Heart left ventricle (tissue), 13 donors: ENCODE measurements at regions not wholly inside any gene's neighbourhood (a gene's known extent, or its start where the extent isn't known, plus 50 kb on each side); places are given as distances from the start of the nearest gene placed in this dataset.

Experiments
- CTCF ChIP-seq, 12 donors: fragments of 200-600 bp; sonication (generic) in 4 of 12; IDR thresholded peaks; one replicate each; pipeline versions ENCODE4 v1.5.0 to v1.8.0; 2018 to 2022; ENCODE audit warnings: antibody characterized with exemption in 12 of 12, mild to moderate bottlenecking in 5 of 12
- POLR2A ChIP-seq, 2 donors: fragments of 450-650 bp; IDR thresholded peaks; one replicate each; pipeline ENCODE4 v1.6.1; 2017; ENCODE audit warnings: antibody characterized with exemption in 2 of 2, mild to moderate bottlenecking in 2 of 2, moderate library complexity in 2 of 2
- donor health status: ischemic (EF 13 %, LVEDD 7.1; RV severe dilation, severe dysfunction).
- donor health status: DM: no; HTN: yes; CAD: no.
- donor health status: DM: no; HTN: no; CAD: no.
- donor health status: ischemic (EF 25% LVEDD 6.9; RV normal size, moderate dysfunction).
- donor health status: ischemic (EF 25% LVEDD 5.7; RV mildly dilated, moderate dysfunction).
- donor health status: ischemic (EF 35%, LVEDD 5.7; RV mildly dilated, moderate dysfunction).
- donor health status: nonischemic (EF 11% LVEDD 7.7; RV severe dilation, severe dysfunction).
- donor health status: DM: yes; HTN: yes; CAD: no.
- donor health status: PGD.
- donor health status: ischemic (EF 29% LVEDD 5.4; RV normal size, mild dysfunction).
- donor health status: nonischemic (EF 23%, LVEDD 6.1; RV moderate dilation, normal function).

GRCh38 chr5:17394086-17394485 is 103.9 kb upstream of the TAF11L2 start:
- TF ChIP-seq CTCF (IDR thresholded peaks at IDR 0.05), result no peak
- no peak for TF ChIP-seq POLR2A (IDR thresholded peaks at IDR 0.05)
